ENCODE measurements at regions not wholly inside any gene's neighbourhood (a gene's known extent, or its start where the extent isn't known, plus 50 kb on each side); places are given as distances from the start of the nearest gene placed in this dataset.
A peak's percentile ranks its signal among the peaks of the same experiment; 100 is the strongest.

GRCh38 chr3:87161851-87162250 lies 65.3 kb upstream of the CHMP2B start:
- TF ChIP-seq CTCF (IDR thresholded peaks at IDR 0.05) = no peak
- TF ChIP-seq POLR2A (IDR thresholded peaks at IDR 0.05) = no peak
- TF ChIP-seq POLR2AphosphoS5 (IDR thresholded peaks at IDR 0.05) = no peak
- Histone ChIP-seq H3K4me1 (replicated peaks) (no peaks in the 10 kb centered on the region), H3K9me3 (no peaks in the 10 kb centered on the region), H3K36me3 (no peaks in the 10 kb centered on the region), H3K4me3 (no peak overlapping the region), H3K27ac (no peak overlapping the region), H3K27me3 (replicated peaks; ENCODE audit: insufficient read depth) (no peaks in the 10 kb centered on the region)
- WGBS = 37% methylated on average over 3 of the region's 3 CpGs
- intact Hi-C loops (cut with DNase I) = no loop called here
- DNase-seq (ENCODE audit: low spot score) = no peak

GRCh38 chr3:87161417-87161816 lies 65.7 kb upstream of the CHMP2B start:
- Histone ChIP-seq H3K36me3 (no peaks in the 10 kb centered on the region), H3K27me3 (replicated peaks; ENCODE audit: insufficient read depth) (no peaks in the 10 kb centered on the region), H3K4me1 (replicated peaks) (no peaks in the 10 kb centered on the region), H3K27ac (no peak overlapping the region), H3K9me3 (no peaks in the 10 kb centered on the region), H3K4me3 (no peak overlapping the region)
- 27% methylated on average over 1 of the region's 1 CpG for WGBS
- intact Hi-C loops (cut with DNase I) = no loop called here
- TF ChIP-seq CTCF (IDR thresholded peaks at IDR 0.05) (no peak), POLR2A (IDR thresholded peaks at IDR 0.05) (no peak), POLR2AphosphoS5 (IDR thresholded peaks at IDR 0.05) (no peak)
- no peak for DNase-seq (ENCODE audit: low spot score)

GRCh38 chr3:87161013-87161412 lies 66.1 kb upstream of the CHMP2B start:
- H3K4me1 ChIP-seq (replicated peaks) = no peaks in the 10 kb centered on the region
- no peaks in the 10 kb centered on the region for H3K27me3 ChIP-seq (replicated peaks; ENCODE audit: insufficient read depth)
- 82% methylated on average over 3 of the region's 3 CpGs for WGBS
- no peak for TF ChIP-seq POLR2AphosphoS5 (IDR thresholded peaks at IDR 0.05)
- TF ChIP-seq CTCF (IDR thresholded peaks at IDR 0.05) = no peak
- TF ChIP-seq POLR2A (IDR thresholded peaks at IDR 0.05) = no peak
- H3K9me3 ChIP-seq = no peaks in the 10 kb centered on the region
- intact Hi-C loops (cut with DNase I) = no loop called here
- no peak overlapping the region for H3K4me3 ChIP-seq
- DNase-seq (ENCODE audit: low spot score) = no peak
- no peaks in the 10 kb centered on the region for H3K36me3 ChIP-seq
- no peak overlapping the region for H3K27ac ChIP-seq

- no peaks in the 10 kb centered on the region for H3K4me1 ChIP-seq (replicated peaks)
- no peaks in the 10 kb centered on the region for H3K36me3 ChIP-seq
- intact Hi-C loops (cut with DNase I) = no loop called here
- H3K9me3 ChIP-seq = no peaks in the 10 kb centered on the region
- H3K27ac ChIP-seq = no peak overlapping the region
- 28% methylated on average over 1 of the region's 1 CpG for WGBS
- H3K27me3 ChIP-seq (replicated peaks; ENCODE audit: insufficient read depth) = no peaks in the 10 kb centered on the region
- TF ChIP-seq POLR2AphosphoS5 (IDR thresholded peaks at IDR 0.05) (no peak), CTCF (IDR thresholded peaks at IDR 0.05) (no peak), POLR2A (IDR thresholded peaks at IDR 0.05) (no peak)
- no peak for DNase-seq (ENCODE audit: low spot score)
- H3K4me3 ChIP-seq = no peak overlapping the region
Observed at GRCh38 chr3:87158823-87159222, 68.3 kb upstream of the CHMP2B start.

- 76% methylated on average over 3 of the region's 3 CpGs for WGBS
- no peaks in the 10 kb centered on the region for H3K36me3 ChIP-seq
- no peaks in the 10 kb centered on the region for H3K9me3 ChIP-seq
- TF ChIP-seq CTCF (IDR thresholded peaks at IDR 0.05) = no peak
- no peak for TF ChIP-seq POLR2AphosphoS5 (IDR thresholded peaks at IDR 0.05)
- no peak for TF ChIP-seq POLR2A (IDR thresholded peaks at IDR 0.05)
- H3K4me3 ChIP-seq = no peak overlapping the region
- intact Hi-C loops (cut with DNase I) = no loop called here
- peak overlapping the region in 1 of 2 donors; percentile 46 for H3K27ac ChIP-seq
- DNase-seq (ENCODE audit: low spot score) = no peak
- no peaks in the 10 kb centered on the region for H3K27me3 ChIP-seq (replicated peaks; ENCODE audit: insufficient read depth)
- no peaks in the 10 kb centered on the region for H3K4me1 ChIP-seq (replicated peaks)
Observed at GRCh38 chr3:87148020-87148419, 79.1 kb upstream of the CHMP2B start.

Data from prostate gland (tissue), 2 donors.